Esophagus squamous epithelium (tissue), 4 donors: ENCODE measurements at regions not wholly inside any gene's neighbourhood (a gene's known extent, or its start where the extent isn't known, plus 50 kb on each side); places are given as distances from the start of the nearest gene placed in this dataset.

Experiments
- CTCF ChIP-seq, 6 experiments: fragments of 450-650 bp in 4 of 6; fragments of 200-600 bp in 2 of 6; sonication (generic) in 2 of 6; IDR thresholded peaks; one replicate each; pipeline ENCODE4 v1.5.1; 2016 to 2019; ENCODE audit warnings: antibody characterized with exemption in 6 of 6, mild to moderate bottlenecking in 4 of 6, moderate library complexity in 4 of 6
- POLR2A ChIP-seq, 4 donors: fragments of 450-650 bp; IDR thresholded peaks; one replicate each; pipeline ENCODE4 v1.6.1; 2017; ENCODE audit warnings: antibody characterized with exemption in 4 of 4, mild to moderate bottlenecking in 4 of 4, moderate library complexity in 3 of 4

GRCh38 chr3:192060160-192060781, 599.3 kb downstream of the PYDC2 start:
- TF ChIP-seq CTCF (IDR thresholded peaks at IDR 0.05) (no peak), POLR2A (IDR thresholded peaks at IDR 0.05) (no peak)
